Activated CD4-positive, alpha-beta T cell treated with anti-CD3 and anti-CD28 coated beads, Interleukin-2, amount 50 U/mL, for 16 hours (primary cell): ENCODE measurements at regions not wholly inside any gene's neighbourhood (a gene's known extent, or its start where the extent isn't known, plus 50 kb on each side); places are given as distances from the start of the nearest gene placed in this dataset.

Source experiments
- DNase-seq: peaks from one replicate; pipeline ENCODE4 v3.0.0-alpha.2; 2020

GRCh38 chr6:140636271-140636907 is 1261.9 kb upstream of the CITED2 start:
- DNase-seq: no peak

DNA sequence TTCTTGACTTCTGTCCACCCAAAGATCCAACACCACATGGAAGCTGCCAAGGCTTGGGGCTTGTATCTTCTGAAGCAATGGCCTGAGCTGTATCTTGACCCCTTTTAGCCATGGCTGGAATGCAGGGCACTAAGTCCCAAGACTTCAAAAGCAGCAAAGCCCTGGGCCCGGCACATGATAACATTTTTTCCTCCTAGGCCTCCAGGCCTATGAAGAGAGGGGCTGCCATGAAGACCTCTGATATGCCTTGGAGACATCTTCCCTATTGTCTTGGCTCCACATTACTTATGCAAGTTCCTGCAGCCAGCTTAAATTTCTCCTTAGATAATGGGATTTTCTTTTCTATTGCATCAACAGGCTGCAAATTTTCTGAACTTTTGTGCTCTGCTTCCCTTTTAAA is 1252.6 kb upstream of the CITED2 start:
- no peak for DNase-seq

GRCh38 chr6:140623498-140623897 is 1249.0 kb upstream of the CITED2 start:
- no peak for DNase-seq

GRCh38 chr6:140620496-140620895 is 1246.0 kb upstream of the CITED2 start:
- DNase-seq: no peak

DNA sequence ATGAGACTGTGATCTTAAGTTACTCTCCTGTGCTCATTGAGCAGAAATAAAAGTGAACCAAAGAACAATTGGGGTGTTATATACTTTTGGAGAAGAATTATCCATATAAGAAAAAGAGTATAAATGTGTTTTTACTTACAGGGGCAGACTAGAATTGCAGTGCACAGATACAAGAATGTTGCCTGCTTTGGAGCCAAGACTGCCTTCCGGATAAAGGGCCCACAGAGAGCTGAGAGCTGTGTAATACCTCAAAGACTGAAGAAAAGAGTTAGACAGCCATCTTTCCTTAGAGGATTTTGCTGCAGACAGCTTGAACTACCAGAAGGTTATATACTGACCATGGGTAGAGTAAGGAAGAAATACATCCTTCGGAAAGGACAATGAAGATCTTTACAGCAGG is 1235.5 kb upstream of the CITED2 start:
- DNase-seq: no peak

GRCh38 chr6:140609321-140609720 is 1234.9 kb upstream of the CITED2 start:
- no peak for DNase-seq

DNA sequence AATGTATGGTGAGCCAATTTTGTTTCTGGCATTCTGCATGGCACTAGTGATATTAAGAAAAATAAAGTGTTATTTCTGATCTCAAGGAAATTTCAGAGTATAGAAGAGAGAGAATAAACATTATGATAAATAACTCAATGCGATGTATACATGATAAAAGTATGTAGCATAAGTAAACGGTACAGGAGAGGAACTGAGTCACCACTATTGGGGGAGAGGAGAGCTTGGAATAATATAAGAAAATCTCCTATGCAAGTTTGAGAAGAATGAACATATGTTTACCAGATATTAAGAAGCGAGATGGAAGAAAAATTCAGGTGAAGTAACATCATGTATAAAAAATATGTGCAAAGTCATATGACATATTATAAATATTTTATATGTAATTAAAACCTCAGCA is 1230.3 kb upstream of the CITED2 start:
- DNase-seq: no peak

DNA sequence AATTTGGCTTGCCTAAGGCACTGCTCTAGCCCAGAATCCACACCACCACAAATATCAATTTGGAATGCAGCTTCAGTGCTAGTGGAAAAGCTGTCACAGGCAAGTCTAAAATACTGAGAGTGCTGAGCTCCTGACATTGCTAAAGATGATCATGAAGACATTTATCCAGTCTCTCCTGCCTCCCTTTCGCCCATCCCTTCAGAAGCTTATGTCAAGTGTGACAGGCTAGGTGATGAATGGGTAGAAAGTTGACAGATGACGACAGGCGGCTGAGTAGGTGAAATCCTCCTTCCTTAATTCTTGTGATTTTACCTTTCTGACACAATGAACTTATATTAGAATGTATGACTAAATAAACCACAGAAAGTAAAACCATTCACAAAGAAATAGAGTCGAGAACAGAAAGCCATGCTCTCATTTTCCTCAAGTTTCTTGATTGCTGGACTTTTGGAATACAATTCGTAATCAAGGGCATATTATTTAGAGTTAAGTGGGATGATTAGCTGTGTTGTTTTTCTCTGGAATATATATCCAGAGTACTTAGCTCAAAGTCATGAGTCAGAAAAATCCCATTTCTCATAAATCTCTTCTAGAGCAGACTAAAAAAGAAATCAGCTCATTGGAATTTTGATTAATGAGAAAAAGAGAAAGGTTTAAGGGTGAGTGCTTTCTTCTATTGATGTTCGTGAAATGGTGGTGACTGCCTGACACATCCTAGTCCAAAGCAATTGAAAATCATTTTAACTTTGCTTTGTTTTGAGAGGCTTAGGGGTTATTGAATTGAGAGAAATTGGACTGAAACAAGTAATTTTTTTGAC is 1228.2 kb upstream of the CITED2 start:
- DNase-seq: no peak

DNA sequence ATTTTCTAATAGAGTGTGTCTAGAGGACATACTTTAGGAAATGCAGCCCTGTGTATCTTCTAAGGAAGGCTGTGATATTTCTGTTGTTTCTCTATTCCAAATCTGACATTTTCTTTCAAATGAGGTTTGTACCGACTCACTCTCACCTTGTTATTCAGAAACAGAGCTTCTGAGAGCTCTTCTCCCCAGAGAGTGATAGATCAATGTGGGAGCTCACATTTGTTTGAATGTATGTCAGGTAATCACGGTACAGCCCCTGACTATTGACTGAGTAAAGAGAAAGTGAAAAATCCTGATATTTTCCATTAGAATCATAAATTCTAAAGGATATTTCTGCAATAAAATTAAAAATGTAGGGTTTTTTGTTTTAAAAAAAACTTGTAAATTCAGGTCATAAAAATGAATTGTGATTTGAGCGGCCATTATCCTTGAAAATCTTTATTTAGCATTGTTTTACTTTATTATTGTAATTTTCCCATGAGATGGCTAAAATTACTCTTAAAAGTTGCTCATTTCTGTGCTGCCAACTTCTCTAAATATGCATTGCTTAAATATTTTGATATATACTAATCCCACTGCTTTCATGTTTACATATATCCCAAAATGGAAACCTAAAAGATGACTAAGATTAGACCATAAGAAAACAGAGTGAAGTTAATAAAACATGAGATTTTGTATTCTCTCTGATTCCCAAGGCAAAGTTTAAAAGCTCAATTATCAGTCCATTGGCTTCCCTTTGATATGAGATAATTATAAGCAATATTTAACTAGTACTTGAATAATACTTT is 1226.8 kb upstream of the CITED2 start:
- DNase-seq: no peak

DNA sequence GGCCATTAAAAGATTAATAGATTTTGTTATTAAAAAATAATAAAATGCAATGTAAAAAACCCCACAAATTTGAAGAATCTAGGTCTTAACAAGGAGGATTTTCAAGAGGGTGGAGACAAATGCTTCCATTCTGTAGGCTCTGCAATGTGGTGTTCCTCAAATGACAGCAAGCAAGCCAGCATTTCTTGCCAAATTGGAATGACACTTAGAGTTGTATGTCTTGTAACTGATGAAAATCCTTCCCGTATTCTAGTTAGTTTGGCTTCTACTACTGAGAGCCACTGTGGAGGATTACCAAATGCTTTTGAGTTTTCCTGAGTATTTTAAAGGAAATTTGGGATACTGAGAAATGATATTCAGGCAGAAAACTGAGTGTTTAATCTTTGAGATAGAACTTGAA is 1225.5 kb upstream of the CITED2 start:
- DNase-seq: no peak

DNA sequence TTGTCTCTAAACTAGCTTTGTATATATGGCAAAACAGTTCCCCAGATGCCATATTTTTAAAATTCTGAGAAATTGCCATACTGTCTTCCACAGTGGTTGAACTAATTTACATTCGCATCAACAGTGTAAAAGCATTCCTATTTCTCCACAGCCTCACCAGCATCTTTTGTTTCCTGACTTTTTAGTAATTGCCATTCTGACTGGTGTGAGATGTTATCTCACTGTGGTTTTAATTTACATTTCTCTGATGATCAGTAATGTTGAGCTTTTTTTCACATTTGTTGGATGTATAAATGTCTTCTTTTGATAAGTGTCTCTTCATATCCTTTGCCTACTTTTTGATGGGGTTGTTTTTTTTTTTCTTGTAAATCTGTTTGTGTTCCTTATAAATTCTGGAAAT is 1222.7 kb upstream of the CITED2 start:
- no peak for DNase-seq

- no peak for DNase-seq
Observed at GRCh38 chr6:140594806-140595128, 1220.3 kb upstream of the CITED2 start.

DNA sequence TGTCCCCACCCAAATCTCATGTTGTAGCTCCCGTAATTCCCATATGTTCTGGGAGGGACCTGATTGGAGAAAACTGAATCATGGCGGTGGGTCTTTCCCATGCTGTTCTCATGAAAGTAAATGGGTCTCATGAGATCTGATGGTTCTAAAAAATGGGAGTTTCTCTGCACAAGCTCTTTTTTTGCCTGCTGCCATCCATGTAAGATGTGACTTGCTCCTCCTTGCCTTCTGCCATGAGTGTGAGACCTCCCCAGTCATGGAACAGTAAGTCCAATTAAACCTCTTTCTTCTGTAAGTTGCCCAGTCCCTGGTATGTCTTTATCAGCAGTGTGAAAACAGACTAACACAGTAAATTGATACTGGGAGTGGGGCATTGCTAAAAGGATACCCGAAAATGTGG is 1218.4 kb upstream of the CITED2 start:
- DNase-seq: no peak

DNA sequence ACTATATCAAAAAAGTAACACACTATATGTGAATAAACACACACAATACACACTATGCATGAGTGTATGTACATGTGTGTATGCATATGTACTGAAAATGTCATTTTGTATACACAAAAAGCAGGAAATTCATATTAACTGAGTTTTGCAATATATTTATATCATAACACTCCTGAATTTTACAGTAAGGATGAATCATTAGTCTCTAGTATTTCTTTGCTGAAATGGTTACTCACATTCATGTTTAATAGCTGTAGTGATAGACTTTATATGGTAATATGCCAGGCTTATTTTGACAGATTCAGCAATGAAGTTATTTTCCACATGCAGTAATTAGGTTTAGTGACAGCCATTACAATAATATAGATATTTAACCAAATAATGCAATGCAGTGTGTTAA is 1216.2 kb upstream of the CITED2 start:
- no peak for DNase-seq

DNA sequence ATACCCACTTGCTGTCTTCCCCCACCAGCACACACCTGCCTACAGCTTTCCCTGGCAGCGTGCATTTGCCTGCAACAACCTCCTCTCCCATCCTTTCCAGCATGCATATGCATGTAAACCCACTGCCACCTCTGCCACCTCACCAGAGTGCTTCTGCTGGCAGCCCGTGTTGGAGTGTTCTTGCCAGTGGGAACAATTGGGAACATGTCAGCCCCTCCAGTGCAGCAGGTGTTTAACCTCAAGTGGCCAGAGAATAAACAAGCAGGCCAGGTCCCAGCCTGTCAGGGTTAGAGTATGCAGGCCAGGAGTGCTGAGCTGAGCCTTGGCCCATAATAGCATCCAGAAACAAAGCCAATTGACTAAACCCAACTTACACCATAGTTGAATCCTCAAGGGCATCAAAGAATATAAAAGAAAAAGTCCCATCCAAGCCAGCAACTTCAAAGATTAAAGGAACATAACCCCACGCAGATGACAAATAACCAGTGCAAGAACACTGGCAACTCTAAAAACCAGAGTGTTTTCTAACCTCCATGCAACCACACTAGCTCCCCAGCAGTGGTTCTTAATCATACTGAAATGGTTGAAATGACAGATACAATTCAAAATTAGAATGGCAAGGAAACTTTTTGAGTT is 1212.1 kb upstream of the CITED2 start:
- DNase-seq: peak; percentile 89

DNA sequence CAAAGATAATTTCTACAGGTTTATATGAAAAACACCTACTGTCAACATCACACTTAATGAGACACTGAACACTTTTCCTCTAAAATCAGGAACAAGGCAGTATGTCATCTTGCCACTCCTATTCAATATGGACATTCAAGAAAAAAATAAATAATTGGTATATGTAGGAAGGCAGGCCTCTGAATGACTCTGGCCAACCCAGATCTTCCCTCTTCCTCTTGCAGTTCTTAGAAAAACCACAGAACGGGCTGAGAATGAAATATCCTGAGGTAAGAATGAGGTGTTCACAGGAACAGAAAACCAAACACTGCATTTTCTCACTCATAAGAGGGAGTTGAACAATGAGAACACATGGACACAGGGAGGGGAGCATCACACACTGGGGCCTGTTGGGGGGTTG is 1207.2 kb upstream of the CITED2 start:
- DNase-seq: peak; percentile 78

DNA sequence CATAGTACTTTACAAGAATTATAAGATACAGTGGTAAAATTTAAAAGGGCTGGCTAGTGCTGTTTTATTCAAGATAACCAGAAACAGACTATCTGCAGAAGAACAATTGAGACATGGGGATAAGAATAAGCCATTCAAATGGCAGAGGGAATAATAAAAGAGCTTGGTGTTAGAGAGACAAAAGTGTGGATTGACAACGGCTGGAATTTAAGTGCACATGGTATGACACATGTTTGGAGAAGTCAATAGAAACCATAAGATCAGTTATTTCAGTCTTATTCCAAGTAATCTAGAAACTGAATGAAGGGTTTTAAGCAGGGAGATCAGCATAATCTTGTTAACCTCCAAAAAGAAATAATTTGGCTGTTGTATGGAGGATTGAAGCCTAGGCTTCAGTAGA is 1205.5 kb upstream of the CITED2 start:
- no peak for DNase-seq

GRCh38 chr6:140576004-140576555 is 1201.6 kb upstream of the CITED2 start:
- DNase-seq: no peak

DNA sequence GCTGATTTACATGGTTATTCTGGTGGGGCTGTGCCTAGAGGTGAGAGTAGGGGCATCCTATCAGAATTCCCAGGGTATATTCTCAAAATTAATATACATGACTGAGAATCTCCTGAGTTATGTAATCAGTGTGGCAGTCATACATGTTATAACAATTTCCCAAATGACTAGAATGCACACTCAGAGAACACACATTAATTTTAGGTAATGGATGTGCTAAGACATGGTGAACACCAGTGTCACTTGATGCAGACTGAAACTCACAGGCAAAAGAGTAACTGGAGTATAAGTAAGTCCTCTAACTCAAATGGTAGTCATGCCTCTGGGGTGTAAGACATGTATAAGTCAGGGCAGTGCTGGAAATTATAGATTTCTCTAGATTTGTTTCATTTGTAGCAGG is 1198.4 kb upstream of the CITED2 start:
- DNase-seq: no peak

GRCh38 chr6:140572129-140572528 is 1197.7 kb upstream of the CITED2 start:
- DNase-seq: peak; percentile 22

GRCh38 chr6:140571145-140571544 is 1196.7 kb upstream of the CITED2 start:
- DNase-seq: no peak

DNA sequence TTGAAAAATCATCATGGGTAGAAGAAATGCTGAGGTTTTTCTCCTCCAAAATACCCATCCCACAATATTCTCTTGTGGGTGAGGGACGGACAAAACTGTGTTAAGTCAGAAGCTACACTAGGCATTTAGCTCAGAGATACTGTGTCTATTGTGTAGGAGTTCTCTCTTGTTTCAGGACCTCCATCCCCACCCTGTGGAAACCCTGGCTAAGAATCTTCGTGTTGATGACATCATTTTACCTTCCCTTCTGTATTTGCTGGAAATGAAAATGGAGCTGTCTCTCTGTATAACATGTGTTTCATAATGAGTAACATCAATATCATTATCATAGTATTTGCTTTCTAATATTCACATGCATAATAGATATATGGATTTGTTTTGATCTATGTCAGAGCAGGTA is 1193.0 kb upstream of the CITED2 start:
- no peak for DNase-seq

- DNase-seq: no peak
Observed at GRCh38 chr6:140566781-140567277, 1192.4 kb upstream of the CITED2 start.
